Mesenteric fat pad (tissue), 1 donor: ENCODE measurements at regions not wholly inside any gene's neighbourhood (a gene's known extent, or its start where the extent isn't known, plus 50 kb on each side); places are given as distances from the start of the nearest gene placed in this dataset.
"Not testable (repeated sequence)": the region's sequence is repeated elsewhere in the genome, so short reads cannot be mapped to it uniquely, and the experiment has no call there.

Source experiments
- DNase-seq: peaks from one replicate; pipeline ENCODE4 v3.0.0-alpha.2; 2020; ENCODE audit warnings: low spot score
- donor health status: DM: yes; HTN: yes; CAD: no.

DNA sequence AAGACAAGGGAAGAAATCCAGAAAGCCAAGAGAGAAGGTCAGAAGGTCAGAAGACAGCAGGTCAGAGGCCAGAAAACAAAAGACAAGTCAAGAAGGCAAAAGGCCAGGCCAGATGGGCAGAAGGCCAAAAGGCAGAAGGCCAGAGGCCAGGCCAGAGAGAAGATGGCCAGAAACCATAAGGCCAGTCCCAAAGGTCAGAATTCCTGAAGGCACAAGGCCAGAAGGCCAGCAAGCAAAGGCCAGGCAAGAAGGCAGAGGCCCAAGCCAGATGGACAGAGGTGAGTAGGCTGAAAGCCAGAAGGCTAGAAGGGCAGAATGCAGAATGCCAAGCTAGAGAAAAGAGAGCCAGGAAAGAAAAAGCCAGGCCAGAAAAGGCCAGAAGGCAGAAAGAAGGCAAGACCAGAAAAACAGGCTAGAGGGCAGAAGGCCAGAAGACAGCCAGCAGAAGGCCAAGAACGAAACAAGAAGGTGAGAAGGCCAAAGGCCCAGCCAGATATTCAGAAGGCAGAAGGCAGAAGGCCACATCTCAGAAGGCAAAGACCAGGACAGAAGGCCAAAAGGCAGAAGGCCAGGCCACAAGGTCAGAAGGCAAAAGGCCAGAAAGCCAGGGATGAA is 186.3 kb downstream of the TUBA3C start:
- no peak for DNase-seq

DNA sequence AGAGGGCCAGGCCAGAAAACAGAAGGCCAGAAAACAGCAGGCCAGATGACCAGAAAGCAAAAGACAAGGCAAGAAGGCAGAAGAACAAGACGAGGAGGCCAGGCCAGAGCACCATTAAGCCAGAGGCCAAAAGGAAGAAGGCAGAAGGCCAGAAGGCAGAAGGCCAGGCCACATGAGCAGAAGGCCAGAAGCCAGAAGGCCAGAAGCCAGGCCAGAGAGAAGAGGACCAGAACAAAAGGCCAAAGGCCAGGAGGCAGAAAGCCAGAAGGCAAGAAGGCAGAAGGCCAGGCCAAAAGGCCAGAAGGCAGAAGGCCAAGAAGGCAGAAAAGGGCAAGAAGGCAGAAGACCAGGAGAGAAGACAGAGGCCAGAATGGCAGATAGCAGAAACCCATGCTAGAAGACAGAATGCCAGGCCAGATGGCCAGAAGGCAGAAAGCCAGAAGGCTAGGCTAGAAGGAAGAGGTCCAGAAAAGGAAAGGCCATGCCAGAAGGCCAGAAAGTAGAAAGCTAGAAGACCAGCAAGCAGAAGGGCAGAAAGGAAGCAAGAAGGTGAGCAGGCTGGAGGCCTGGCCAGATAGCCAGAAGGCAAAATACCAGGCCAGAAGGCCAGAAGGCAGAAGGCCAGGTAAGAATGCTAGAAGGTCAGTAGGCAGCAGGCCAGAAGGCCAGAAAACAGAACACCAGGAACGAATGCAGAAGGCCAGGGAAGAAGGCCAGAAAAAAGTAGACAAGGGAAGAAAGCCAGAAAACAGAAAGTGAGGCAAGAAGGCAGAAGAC is 187.6 kb downstream of the TUBA3C start:
- DNase-seq: no peak

DNA sequence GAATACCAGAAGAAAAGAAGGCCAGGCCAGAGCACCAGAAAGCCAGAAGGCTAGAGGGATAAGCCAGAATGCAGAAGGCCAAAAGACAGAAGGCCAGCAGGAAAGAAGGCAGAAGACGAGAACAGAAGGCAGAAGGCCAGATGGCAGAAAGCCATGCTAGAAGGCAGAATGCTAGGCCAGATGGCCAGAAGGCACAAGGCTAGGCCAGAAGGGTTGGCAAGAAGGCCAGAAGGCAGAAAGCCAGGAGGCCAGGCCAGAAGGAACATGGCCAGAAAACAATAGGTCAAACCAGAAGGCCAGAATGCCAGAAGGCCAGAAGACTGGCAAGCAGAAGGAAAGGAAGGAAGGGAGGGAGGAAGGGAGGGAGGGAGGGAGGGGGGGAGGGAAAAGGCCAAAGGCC is 188.8 kb downstream of the TUBA3C start:
- DNase-seq: no peak

DNA sequence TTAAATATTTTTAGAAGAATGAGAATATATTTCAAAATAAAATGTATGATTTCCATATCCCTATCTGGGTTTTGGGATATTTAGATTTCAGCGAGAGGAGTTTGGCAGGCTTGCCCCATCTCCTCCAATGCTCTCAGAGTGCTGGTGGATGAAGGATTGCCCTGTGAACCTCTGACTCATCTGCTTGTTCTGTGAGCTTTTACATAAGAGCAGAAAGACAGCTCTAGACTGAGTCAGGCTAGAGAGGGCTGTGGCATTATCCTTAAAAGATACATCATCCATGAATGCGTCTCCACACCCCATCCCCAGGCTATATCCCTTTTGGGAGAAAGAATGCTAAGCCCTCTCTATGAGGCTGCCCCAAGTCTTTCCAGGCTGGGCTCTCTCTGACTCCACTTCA is 190.6 kb downstream of the TUBA3C start:
- DNase-seq: no peak

DNA sequence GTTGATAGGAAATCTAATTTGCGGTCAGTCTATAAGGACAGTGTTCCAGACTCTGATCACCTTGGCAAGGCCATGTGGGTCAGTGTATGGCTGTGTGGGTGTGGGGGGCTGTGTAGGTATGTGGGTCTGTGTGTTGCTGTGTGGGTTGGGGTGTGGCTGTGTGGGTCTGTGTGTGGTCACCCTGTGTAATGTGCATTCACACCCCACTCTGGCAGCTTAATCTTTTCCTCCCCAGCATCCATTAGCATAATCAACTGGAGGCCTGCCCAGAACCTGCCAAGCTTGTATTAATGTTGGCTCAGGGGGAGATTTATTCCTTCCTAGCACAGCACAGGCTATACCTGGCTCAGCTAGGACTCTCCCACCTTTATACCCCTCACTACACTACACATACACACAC is 203.2 kb downstream of the TUBA3C start:
- no peak for DNase-seq

DNA sequence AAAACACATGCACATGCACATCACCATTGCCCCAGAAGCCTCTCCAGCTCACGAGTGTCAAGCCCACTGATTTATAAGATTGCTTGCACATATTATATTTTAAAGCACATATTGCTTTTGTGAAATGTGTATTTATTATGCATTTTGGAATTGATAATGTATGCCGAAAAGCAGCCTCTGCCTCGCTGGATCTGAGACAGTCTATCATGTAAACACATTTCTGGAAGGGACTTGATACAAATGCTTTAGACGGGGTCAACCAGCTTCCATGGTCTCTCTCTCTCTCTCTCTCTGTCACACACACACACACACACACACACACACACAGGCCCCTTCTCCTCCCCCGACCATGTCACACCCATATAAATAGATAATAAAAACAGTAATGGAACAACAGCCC is 203.8 kb downstream of the TUBA3C start:
- DNase-seq: no peak

DNA sequence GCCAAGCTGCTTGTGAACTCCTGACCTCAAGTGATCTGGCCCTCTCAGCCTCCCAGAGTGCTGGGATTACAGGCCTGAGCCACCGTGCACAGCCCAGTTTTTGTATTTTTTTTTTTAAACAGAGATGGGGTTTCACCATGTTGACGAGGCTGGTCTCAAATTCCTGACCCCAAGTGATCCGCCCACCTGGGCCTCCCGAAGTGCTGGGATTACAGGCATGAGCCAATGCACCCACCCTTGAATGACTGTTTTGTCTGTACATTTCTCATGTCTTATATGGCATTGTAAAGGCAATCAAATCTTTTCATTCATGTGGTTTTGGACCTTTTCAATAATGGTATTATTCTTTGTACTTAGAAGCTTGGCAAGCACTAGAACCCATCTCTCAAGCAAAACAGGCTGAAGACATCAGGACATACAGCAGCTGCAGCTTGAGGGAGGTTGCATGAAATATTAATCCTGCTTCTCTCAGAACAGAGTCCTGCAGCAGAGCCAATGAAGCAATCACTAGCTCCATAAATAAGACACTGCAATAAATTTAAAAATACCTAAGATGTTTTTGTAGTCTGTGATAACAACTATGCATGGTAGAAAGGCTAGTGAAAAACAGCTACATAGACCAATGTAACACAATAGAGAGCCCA is 209.9 kb downstream of the TUBA3C start:
- no peak for DNase-seq

DNA sequence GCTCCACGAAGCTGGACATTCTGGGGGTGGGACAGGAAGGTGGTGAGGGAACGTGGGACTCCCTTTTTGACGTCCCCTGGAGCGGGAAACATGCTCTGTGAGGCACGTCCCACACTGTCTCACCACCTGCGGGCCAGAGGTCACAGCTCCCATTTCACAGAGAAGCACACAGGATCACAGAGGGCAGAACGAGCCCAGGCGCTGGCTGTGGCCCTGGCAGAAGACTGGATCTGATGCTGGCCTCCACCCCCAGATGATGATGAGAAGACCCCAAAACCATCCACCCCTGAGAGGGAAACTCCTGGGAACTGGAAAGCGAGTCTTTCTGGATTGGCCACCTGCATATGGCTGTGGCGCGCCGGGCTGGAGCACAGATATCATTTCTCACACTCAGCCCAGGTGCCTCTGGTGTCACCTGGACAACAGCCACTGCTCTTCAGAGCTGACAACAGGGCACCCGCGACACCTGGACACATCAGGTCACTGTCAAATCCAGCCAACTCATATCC is 216.2 kb downstream of the TUBA3C start:
- DNase-seq: no peak

DNA sequence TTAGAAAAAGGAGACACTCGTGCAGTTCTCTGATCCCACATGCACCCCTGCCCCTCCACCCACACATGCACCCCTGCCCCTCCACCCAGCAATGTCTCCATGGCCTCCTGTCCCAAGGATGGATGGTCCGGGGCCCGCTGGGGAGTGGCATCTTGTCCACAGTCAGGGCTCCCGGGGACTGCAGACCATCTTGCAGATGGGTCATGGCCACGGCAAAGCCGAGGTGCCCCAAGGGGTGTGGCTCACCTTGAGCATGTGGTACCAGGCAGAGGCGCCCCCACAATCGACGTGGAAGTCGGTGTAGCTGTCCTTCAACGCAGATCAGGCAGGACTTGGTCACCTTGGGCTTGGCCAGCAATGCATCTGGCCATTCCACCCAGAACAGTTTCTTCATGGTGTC is 216.7 kb downstream of the TUBA3C start:
- peak; percentile 81 for DNase-seq

DNA sequence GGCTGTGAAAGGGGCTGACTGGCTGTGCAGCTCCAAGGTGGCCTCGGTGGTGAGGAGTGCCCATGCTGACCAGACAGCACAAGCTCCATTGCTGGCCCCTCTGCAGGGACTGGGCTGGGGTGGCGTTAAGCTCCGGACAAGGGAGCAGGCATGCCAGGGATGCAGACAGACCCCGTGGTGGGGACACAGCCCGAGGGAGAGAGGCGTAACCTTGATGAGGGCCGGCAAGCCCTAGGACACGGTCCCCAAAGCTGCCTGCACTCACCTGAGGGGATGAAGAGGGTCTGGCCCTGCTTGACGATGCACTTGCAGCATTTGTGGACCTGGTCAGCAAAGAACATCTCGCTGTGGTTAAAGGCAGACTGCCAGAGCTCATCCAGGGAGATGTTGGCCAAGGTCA is 217.9 kb downstream of the TUBA3C start:
- not testable (repeated sequence) for DNase-seq

DNA sequence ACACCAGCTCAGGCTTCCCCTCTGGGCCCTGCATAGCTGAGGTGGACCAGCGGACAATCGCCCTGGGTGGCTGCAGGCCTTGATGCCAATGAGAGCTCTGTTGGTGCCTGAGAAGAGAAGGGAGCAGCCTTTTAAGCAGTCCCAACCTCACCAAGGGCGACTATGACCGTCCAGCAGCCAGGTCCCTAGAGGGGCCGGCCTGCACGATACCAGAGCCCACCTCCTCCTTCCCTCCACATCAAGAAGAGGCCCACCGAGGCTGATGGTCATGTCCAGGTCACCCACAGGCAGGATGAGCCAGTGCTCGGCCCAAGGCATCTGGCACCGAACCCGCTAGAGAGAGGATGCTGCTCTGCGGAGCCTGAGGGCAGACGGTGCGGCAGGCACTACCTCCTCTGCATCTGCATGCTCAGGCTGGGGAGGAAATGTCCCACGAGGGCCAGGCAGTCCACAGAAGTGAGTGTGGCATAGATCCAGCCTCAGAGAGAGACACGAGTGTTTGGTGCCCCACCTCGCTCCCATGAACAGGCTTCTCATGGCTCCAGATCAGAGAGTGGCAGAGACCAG is 219.4 kb downstream of the TUBA3C start:
- DNase-seq: no peak

DNA sequence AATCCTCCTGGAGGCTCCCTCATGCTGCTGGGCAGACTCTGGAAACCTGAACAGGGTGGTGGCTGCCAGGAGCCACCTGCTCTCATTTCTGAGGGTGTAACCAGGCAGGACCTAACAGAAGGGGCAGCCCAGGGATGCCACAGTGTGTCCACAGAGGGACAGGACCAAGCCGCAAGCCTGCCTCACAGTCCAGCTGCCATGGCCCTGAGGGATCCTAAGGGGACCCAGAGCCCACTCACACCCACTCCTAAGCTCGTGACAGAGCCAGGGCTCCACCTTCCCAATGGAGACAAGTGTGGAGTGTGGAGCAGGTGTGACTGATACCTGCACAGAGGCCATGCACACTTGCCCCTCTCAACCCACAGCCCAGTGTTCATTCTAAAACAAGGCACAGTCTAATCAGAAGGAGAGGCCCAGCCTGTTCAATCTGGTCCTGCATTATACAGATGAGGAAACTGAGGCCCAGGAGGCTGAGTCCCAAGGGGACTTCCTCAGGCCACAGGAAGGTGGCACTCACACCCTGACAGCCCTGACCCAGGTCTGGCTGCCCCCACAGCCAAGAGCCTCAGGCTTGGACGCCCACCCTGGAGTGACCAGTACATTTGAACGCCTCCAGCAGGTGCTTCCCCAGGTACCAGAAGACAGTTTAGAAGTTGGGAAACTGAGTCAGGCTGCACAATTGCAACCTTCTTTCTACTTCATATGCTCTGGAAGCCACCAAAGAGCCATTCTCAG is 220.1 kb downstream of the TUBA3C start:
- DNase-seq: no peak

DNA sequence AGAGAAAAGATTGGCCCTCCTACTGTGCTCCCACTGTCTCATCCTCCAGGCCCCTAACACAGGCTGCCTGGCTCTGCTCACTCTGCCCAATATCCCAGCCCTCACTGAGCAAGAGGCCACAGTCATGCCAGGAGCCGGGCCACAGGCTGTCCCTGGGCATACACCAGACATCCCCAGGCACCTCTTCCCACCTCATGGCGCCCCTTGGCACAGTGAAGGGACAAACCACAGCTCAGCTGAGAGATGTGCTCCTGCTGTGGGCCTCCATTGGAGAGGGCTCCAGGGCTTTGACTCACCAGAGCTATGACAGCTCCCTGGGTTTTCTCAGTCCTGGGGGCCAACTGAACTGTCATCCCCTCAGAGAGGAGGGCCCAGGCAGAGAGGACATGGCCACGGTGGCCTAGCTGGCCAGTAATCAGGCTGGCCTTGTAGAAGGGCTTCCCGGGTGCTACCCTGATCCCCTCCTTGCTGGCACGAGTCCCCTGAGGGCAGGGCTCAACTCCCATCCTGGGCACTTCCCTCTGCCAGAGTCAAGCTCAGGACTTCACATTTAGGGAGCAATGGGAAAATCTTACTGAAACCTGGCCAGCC is 220.9 kb downstream of the TUBA3C start:
- DNase-seq: no peak

DNA sequence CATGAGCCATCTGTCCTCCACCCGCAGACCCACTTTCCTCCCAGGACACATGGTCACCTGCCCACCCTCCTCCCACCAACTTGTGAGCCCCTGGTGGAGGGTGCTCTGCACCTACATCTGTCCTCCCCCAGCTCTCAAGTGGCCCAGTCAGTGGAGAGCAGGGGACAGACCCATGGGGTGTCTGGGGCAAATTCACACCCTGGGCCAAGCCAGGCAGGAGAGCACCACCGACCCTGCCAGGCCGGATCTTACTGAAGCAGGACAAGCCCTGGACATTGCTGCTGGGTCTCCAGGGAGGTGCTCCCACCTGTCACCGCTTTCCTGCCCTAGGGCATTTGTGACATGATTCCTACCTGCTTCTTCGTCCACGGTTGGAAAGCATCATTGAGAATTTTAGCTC is 221.6 kb downstream of the TUBA3C start:
- DNase-seq: no peak

DNA sequence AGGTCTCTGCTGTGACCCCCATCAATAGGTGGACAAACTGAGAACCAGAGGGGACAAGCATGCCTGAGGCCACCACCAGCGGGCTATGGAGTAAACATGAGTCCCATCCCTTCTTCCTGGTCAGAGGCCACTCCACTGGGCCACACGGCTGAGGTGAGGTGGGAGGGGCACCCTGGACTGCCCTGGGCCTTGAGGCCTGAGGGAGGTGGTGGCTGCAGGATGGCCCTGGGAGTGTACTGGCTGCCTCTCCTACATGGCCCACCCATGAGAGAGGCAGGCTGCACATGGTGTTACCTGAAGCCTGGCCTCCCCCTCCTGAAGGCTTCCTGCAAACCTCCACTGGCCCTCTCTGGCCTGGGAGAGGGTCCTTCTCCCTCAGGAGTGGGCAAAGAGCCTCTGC is 222.4 kb downstream of the TUBA3C start:
- no peak for DNase-seq

DNA sequence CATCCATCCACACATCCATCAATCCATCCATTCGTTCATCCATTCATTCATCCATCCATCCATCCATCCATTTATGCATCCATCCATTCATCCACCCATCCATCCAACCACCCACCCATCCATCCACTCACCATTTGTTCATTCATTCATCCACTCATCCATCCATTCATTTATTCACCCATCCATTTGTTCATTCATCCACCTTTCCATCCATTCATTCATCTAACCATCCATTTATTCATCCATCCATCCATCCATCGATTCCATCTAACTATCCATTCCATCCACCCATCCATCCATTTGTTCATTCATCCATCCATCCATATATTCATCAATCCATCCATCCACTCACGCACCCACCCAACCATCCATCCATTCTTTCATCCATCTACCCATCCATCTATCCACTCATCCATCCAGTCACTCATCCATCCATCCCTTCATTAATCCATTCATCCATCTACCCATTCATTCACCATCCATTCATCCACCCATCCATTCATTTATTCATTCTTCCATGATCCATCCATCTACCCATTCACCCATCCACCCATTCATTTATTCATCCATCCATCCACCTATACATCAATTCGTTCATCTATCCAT is 225.0 kb downstream of the TUBA3C start:
- DNase-seq: no peak

DNA sequence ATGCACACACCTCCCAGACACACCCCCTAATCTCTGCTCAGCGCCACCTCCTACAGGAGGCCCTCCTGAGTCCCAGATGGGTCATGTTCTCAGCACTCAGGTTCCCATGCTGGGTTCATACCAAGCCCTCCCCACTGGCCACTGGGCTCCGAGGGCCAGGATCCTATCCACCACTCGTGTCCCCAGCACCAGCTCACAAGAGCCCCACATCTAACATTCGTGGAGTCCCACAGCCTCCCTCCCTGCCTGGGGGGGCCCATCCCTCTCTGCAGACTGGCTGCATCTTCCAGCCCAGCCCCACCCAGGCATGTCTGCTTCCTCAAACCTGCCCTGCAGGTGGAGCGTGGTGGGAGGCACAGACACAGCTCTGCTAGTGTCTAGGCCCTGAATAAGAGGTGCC is 227.4 kb downstream of the TUBA3C start:
- no peak for DNase-seq

DNA sequence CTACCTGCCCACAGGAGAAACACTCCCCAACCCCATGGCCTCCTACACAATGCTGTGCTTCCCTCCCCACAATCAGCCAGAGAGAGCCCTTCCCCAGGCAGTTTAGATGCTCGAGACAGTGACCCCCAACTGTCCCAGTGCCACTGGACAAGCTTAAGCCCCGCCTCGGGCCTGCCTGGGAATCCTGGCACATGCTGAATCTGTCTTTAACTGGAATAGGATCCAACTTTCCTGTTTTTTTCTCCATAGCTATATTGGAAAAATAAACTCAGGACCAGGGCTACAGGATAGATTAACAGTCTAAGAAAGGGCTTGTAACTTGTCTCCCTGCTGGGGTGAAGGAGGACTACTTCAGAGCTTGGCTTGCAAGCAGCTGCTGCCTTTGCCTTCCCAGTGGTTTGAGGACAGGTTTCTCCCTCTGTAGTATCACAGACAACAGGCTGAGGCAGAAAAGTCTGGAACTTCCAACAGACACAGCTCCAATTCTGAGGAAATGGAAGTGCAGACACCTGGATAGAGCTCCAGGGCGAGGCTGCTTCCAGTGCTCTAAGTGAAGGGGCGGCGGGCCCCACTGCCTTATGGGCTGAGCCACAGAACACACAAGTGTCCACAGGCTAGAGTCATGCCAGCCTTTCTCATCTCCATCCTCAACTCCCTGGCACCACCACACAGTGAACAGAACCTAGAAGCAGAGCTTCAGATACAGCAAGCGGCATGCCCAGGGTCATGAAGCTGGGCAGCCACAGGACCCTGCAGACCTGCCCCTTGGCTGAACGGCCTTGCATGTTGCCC is 228.3 kb downstream of the TUBA3C start:
- no peak for DNase-seq

DNA sequence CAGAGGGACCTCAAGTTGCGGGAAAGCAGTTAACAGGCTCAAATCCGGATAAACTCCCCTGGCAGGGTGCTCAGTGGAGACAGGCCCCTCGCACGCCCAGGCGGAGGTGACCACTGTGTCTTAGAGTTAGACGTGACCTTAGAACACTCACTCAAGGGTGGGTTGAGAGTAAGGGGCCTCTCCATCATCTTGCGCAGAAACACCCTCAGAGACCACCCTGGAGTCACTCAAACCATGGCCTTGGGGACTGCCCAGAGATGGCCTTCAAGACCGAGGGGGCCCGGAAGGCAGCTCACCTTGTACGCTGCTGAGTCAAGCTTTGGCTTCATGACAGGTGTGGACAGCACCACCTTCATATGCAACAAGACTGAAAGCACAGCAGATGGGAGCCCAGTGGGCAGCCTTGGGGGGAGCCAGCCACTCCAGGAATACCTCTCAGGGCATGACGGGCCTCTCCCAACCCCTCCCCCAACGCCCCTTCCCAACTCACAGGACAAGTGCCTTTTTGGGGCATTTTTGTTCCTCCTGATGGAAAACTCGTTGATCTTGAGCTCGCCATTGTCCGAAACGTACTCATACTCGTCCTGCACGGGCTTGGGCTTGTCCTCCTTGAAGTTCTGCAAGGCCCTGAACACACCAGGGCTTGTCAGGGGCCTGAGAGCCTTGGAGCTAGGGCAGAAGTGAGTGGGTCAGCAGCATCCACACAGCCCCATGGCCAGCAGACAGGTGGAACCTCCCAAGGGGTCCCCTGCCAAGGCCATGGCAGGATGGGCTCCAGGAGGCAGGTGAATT is 229.2 kb downstream of the TUBA3C start:
- DNase-seq: peak; percentile 78
